Ectodermal cell (in vitro differentiated cells): ENCODE measurements at regions not wholly inside any gene's neighbourhood (a gene's known extent, or its start where the extent isn't known, plus 50 kb on each side); places are given as distances from the start of the nearest gene placed in this dataset.

Experiments
- H3K27ac ChIP-seq: 2 replicates; pipeline ENCODE4 v1.7.0; 2013; ENCODE audit warnings: mild to moderate bottlenecking, low read depth, low read length; ENCODE audit not compliant: insufficient read depth, poor library complexity, severe bottlenecking
- H3K27me3 ChIP-seq: 2 replicates; pipeline ENCODE4 v1.7.0; 2013; ENCODE audit warnings: mild to moderate bottlenecking, low read length; ENCODE audit not compliant: insufficient read depth, control insufficient read depth, poor library complexity, severe bottlenecking
- H3K36me3 ChIP-seq: one replicate; pipeline ENCODE4 v1.7.0; 2013; ENCODE audit warnings: low read length; ENCODE audit not compliant: control insufficient read depth, insufficient read depth
- H3K4me1 ChIP-seq: one replicate; pipeline ENCODE4 v1.7.0; 2013; ENCODE audit warnings: low read length; ENCODE audit not compliant: control insufficient read depth, insufficient read depth
- H3K4me3 ChIP-seq: 2 replicates; pipeline ENCODE4 v1.7.0; 2013; ENCODE audit warnings: low read depth, low read length, control low read depth; ENCODE audit not compliant: insufficient read depth
- H3K9me3 ChIP-seq: 2 replicates; pipeline ENCODE4 v1.7.0; 2013; ENCODE audit warnings: mild to moderate bottlenecking, low read length, moderate library complexity; ENCODE audit not compliant: control insufficient read depth
- WGBS, 2 experiments: methylation state at CpG; one replicate each; pipeline ENCODE4 v1.1.7; 2013; ENCODE audit warnings: missing lambda C conversion rate in 2 of 2; 5-methylcytosine and 5-hydroxymethylcytosine counted together

DNA sequence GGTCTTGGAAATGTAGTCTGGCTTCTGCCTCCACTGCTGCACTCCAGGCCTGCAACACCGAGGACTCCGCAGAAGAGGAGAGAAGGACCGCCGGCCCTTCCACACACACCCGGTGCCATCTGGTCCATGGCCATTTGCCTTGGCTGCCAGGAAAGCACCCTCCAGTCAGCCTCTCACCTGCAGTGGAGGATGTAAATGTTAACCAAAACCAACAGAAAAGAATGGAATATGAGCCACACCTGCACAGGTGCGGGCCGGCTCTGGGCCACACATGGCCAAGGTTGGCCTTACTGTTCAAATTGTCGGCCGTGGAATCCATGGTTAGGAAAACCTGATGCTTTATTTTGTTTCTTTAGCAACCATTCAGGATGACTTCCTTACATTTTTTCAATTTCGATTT is 178.3 kb upstream of the C2CD4B start:
- 93 to 96% methylated on average over 10 of the region's 10 CpGs for WGBS, 2 experiments
- Histone ChIP-seq H3K27ac (no peak overlapping the region), H3K27me3 (no peaks in the 10 kb centered on the region), H3K9me3 (no peaks in the 10 kb centered on the region), H3K4me1 (no peaks in the 10 kb centered on the region), H3K4me3 (no peak overlapping the region), H3K36me3 (no peaks in the 10 kb centered on the region)

- no peak overlapping the region for H3K4me3 ChIP-seq
- no peak overlapping the region for H3K27ac ChIP-seq
- H3K27me3 ChIP-seq = no peaks in the 10 kb centered on the region
- H3K4me1 ChIP-seq = no peaks in the 10 kb centered on the region
- 35 to 40% methylated on average over 21 of the region's 21 CpGs for WGBS, 2 experiments
- no peaks in the 10 kb centered on the region for H3K36me3 ChIP-seq
- H3K9me3 ChIP-seq = no peaks in the 10 kb centered on the region
Measured at GRCh38 chr15:62344806-62345539, 179.9 kb upstream of the C2CD4B start.

DNA sequence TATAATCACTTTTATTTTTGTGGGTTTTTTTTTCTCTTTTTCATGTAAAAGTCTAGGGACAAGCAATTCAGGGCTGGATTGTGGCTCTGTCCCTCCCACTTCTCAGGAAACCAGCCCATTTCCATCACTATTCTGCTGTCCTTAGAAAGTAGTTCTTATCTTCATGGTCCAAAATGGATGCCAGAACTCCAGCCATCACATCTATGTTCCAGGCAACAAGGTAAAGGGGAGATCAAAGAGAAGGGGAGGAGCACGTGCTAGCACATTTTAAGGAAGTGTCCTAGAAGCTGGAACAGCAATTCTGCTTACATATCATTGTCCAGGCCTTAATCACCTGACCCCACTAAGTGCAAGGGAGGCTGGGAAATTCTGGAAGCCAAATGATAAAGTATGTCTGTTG is 181.1 kb upstream of the C2CD4B start:
- Histone ChIP-seq H3K4me1 (no peaks in the 10 kb centered on the region), H3K27ac (no peak overlapping the region), H3K27me3 (no peaks in the 10 kb centered on the region), H3K36me3 (no peaks in the 10 kb centered on the region), H3K4me3 (no peak overlapping the region), H3K9me3 (no peaks in the 10 kb centered on the region)
- WGBS, 2 experiments = 89 to 91% methylated on average over 1 of the region's 1 CpG

GRCh38 chr15:62348118-62348517 is 183.0 kb upstream of the C2CD4B start:
- Histone ChIP-seq H3K4me1 (no peaks in the 10 kb centered on the region), H3K9me3 (no peaks in the 10 kb centered on the region), H3K27me3 (no peaks in the 10 kb centered on the region), H3K27ac (no peak overlapping the region), H3K4me3 (no peak overlapping the region), H3K36me3 (no peaks in the 10 kb centered on the region)
- WGBS, 2 experiments = 88 to 93% methylated on average over 3 of the region's 3 CpGs

DNA sequence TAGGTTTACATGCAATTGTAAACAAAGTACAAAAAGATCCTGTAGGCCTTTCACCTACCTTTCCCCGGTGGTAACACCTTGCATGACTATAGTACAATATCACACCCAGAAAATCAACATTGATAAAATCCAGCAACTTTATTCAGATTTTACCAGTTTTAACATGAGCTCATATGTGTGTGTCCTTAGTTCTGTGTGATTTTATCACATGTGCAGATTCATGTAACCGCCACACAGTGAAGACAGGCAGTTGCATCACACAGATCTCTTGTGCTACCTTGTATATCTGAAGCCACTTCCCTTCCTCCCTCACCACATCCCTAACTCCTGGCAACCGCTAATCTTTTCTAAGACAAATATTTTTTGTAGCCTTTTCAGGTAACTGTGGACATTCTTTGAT is 183.5 kb upstream of the C2CD4B start:
- H3K27ac ChIP-seq = no peak overlapping the region
- H3K27me3 ChIP-seq = no peaks in the 10 kb centered on the region
- H3K4me3 ChIP-seq = no peak overlapping the region
- H3K9me3 ChIP-seq = no peaks in the 10 kb centered on the region
- H3K4me1 ChIP-seq = no peaks in the 10 kb centered on the region
- WGBS, 2 experiments = 87 to 90% methylated on average over 3 of the region's 3 CpGs
- no peaks in the 10 kb centered on the region for H3K36me3 ChIP-seq

DNA sequence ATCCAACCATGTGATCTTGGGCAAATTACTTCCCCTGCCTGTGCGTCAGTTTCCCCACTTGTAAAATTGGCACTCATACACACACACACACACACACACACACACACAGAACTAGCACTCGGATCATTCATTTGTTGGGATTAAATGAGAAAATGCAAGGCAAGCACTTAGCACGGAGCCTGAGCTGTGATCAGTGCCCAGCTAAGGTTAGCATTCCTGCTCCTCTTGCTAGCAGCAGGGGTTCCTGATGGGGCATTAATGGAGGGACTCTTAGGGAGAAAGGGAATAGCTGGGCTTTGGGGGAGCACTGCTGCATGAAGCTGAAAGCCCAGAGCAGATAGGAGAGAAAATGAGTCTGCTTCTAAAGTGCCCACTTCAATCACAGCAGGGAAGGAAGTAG is 187.7 kb upstream of the C2CD4B start:
- Histone ChIP-seq H3K27ac (no peak overlapping the region), H3K4me1 (no peaks in the 10 kb centered on the region), H3K9me3 (no peaks in the 10 kb centered on the region), H3K27me3 (no peaks in the 10 kb centered on the region), H3K36me3 (no peaks in the 10 kb centered on the region), H3K4me3 (no peak overlapping the region)
- 79 to 80% methylated on average over 3 of the region's 3 CpGs for WGBS, 2 experiments

- no peaks in the 10 kb centered on the region for H3K27me3 ChIP-seq
- H3K4me1 ChIP-seq = no peaks in the 10 kb centered on the region
- no peak overlapping the region for H3K4me3 ChIP-seq
- no peak overlapping the region for H3K27ac ChIP-seq
- 91 to 100% methylated on average over 5 of the region's 5 CpGs for WGBS, 2 experiments
- H3K36me3 ChIP-seq = no peaks in the 10 kb centered on the region
- H3K9me3 ChIP-seq = no peaks in the 10 kb centered on the region
Measured at GRCh38 chr15:62357431-62357830, 192.3 kb upstream of the C2CD4B start.

GRCh38 chr15:62359416-62359815 is 194.3 kb upstream of the C2CD4B start:
- Histone ChIP-seq H3K4me3 (no peak overlapping the region), H3K27me3 (no peaks in the 10 kb centered on the region), H3K4me1 (no peaks in the 10 kb centered on the region), H3K27ac (no peak overlapping the region), H3K36me3 (no peaks in the 10 kb centered on the region), H3K9me3 (no peaks in the 10 kb centered on the region)
- WGBS, 2 experiments = 87 to 94% methylated on average over 2 to 3 of the region's 3 CpGs

GRCh38 chr15:62360332-62361097 is 195.4 kb upstream of the C2CD4B start:
- Histone ChIP-seq H3K4me3 (no peak overlapping the region), H3K4me1 (no peaks in the 10 kb centered on the region), H3K9me3 (no peaks in the 10 kb centered on the region), H3K36me3 (no peaks in the 10 kb centered on the region), H3K27me3 (no peaks in the 10 kb centered on the region), H3K27ac (no peak overlapping the region)
- WGBS, 2 experiments = 95 to 96% methylated on average over 11 of the region's 11 CpGs

DNA sequence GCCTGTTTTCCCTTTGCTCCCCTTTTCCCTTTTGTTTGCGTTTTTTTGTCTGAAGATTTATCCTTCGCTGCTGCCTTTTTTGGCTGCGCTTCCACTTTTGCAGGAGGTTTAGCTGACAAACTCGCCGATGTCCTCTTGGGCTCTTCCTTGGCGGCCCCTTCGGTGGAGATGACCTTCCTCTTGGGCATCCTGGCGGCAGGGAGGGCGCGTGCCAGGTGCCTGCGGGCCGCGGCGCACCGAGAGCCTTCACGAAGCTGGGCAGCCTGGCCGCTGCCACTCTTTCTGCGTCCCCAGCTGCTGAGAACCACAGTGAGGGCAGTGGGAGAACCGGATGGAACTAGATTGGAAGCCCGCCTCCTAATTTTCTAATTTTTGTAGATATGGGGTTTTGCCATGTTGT is 197.1 kb upstream of the C2CD4B start:
- Histone ChIP-seq H3K27ac (no peak overlapping the region), H3K4me1 (no peaks in the 10 kb centered on the region), H3K4me3 (no peak overlapping the region), H3K9me3 (no peaks in the 10 kb centered on the region), H3K36me3 (no peaks in the 10 kb centered on the region), H3K27me3 (no peaks in the 10 kb centered on the region)
- WGBS, 2 experiments = 96% methylated on average over 20 of the region's 20 CpGs
